T1000 (cell line): ENCODE measurements at regions not wholly inside any gene's neighbourhood (a gene's known extent, or its start where the extent isn't known, plus 50 kb on each side); places are given as distances from the start of the nearest gene placed in this dataset.
"Not testable (repeated sequence)": the region's sequence is repeated elsewhere in the genome, so short reads cannot be mapped to it uniquely, and the experiment has no call there.

Experiments used
- DNase-seq: peaks from one replicate; lab custom pipeline; 2025; ENCODE audit warnings: mixed read lengths; lab: John Stamatoyannopoulos, UW

DNA sequence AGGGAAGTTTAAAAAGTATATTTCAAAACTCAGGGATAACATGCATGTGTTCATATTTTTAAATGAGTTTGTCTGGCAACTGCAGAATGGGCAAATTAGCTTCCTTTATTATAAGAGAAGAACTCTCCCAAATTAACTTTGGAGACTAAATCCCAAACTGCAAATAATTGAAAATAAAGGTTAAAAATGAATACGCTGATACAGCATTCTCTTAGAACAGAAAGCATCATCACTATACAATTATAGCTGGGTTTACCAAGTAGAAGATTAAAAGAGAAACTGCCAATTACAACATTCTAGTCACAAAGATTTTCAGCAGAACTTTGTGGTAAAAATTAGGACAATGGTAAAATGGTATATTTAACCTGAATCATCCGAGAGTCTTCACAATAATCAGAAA is 73.3 kb downstream of the OLFM4 start:
- no peak for DNase-seq

GRCh38 chr13:53104136-53104535 is 75.5 kb downstream of the OLFM4 start:
- DNase-seq, result no peak

GRCh38 chr13:53105477-53105876 is 76.9 kb downstream of the OLFM4 start:
- DNase-seq, result no peak

- no peak for DNase-seq
Observed at GRCh38 chr13:53105890-53106289, 77.3 kb downstream of the OLFM4 start.

DNA sequence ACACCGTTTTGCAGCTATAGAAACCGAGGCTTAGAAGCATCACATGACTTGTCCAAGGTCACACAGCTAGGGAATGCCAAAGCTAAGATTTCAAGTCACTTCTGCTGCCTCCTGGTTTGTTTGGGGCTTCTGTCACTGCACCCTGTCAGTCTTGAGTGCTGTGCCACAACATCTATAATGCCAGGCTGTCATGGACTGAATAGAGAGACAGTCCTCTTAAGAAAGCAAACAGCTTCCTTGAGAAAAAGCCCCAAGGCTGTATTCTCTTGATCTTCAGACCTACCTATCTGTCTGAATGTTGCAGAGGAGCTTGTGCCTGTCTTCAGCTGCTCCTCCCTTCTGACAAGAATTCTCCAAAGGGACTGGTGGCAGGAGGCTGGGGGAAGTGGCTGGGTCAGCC is 81.6 kb downstream of the OLFM4 start:
- DNase-seq, result no peak

- no peak for DNase-seq
Observed at GRCh38 chr13:53110614-53111013, 82.0 kb downstream of the OLFM4 start.

DNA sequence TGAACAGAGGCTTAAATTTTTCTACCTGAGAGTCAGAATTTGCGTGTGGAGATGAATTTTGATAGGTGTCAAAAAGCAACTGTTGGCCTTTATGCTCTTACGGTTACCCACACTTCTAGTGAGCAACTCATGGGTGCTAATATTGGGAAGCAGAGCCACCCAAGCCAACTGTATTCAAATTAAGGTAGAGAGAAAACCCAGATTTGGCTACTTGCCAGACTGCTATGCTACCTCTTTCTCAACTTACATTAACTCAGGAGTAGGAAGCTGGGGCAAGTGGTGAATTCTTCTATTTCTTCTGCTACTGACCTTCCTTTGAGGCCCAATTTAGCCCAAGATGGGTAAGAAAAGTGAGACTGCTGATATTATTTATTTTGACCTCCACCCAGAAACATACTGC is 83.9 kb downstream of the OLFM4 start:
- DNase-seq, result no peak

DNA sequence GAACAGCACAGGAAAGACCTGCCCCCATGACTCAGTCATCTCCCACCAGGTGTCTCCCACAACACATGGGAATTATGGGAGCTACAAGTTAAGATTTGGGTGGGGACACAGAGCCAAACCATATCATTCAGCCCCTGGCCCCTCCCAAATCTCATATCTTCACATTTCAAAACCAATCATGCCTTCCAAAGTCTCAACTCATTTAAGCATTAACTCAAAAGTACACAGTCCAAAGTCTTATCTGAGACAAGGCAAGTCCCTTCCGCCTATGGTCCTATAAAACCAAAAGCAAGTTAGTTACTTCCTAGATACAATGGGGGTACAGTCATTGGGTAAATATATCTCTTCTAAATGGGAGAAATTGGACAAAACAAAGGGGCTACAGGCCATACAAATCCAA is 88.4 kb downstream of the OLFM4 start:
- DNase-seq, result not testable (repeated sequence)

DNA sequence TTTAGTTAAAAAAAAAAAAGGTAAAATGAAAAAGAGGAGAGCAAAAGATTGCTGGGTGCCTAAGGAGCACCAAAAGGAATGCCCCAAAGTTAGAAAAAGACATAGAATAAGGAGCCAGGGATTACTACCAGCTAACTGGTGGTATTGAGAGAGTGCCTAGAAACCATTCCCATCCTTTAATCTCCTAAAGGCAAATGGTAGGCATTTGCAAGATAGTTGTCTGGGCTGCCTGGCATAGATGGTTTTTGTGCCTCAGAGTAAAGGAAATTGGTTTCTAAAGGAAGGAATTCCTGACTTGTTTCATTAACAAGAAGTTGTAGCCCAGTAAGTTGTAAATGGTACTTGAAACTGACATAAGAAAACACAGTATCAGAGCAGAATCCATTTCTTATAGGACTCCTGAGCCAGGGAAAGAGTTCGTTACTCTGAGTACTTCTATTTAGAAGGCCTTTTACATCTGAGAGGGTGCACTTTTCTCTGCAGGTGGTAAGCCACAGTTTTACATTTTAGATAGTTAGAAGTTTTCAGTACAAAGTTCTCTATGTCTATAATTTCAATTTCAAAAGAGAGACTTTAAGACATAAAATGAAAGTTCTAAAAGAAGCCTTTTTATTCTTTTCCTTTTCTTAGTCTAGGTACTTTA is 92.6 kb downstream of the OLFM4 start:
- no peak for DNase-seq

DNA sequence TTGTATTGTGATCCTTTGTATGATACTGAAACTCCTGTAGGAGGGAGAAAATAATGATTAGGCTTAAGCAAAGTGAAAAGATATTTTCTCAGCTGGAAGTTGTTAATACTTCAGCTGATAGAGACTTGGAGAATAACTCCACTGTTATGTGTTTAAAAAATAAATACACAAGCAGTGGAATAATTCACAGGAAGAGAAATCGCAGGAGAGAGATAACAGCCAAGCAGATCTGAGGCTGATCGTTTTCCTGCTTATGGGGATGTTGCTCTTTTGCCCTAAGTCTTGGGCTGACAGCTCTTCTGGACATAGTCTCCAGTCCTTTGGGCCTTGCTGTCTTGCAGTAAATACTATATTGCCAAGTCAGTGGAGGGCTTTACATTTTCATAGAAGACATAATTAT is 93.3 kb downstream of the OLFM4 start:
- no peak for DNase-seq

GRCh38 chr13:53123536-53123935 is 94.9 kb downstream of the OLFM4 start:
- no peak for DNase-seq

GRCh38 chr13:53124623-53125022 is 96.0 kb downstream of the OLFM4 start:
- no peak for DNase-seq

DNA sequence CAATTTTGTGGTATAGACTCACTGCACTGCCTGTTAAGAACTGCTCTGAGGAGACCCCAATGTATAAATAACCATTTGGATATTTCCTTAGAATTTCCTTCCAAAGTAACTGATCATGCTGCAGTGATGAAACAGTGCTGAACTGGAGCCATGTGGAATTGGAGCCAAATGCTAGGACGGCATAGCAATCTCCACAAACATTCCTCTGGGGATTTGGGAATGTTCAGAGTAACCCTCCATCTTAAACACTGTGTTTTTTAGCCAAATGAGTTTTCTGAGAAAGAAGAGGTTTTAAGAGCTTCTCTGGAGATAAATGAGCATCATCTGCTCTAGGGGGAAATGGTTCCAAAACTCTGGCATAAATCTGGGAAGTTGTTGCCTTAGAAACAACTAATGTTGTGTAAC is 98.2 kb downstream of the OLFM4 start:
- DNase-seq, result no peak

DNA sequence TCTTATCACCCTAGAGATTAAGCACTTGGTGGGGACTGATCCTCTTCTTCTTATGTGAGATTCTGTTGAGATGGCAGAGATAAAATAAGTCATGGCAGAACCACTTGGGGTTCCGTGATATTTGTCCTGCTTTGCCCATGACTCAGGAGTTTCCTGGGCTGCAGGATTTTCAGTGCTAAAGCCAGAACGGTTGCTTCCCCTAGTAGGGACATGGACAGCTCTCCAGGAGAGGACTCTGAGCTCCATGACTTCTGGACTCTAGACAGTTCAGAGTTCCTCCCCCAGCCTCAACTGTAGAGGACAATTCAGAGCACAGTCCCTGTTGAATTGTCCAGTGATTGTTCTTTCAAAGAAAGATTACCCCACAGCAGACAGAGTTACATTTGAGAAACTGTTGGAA is 98.8 kb downstream of the OLFM4 start:
- no peak for DNase-seq

- no peak for DNase-seq
Observed at GRCh38 chr13:53129864-53130393, 101.3 kb downstream of the OLFM4 start.

GRCh38 chr13:53131361-53131760 is 102.7 kb downstream of the OLFM4 start:
- no peak for DNase-seq

DNA sequence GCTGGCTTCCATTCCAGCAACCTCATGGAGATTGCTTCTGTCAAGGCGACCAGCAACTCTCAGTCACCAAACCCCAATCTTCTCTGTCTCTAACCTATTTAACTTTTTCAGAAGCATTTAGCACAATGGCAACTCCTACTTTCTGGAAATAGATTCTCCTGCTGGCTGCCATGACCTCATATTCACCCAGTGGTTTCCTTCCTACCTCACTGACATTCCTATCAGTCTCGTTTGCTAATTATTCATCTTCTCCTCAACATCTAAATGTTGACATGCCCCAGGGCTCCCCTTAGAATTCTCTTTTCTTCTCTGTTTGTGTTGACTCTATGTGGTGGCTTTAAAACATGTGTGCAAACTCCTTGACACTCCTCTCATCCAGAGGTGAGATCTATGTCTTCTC is 106.7 kb downstream of the OLFM4 start:
- no peak for DNase-seq

DNA sequence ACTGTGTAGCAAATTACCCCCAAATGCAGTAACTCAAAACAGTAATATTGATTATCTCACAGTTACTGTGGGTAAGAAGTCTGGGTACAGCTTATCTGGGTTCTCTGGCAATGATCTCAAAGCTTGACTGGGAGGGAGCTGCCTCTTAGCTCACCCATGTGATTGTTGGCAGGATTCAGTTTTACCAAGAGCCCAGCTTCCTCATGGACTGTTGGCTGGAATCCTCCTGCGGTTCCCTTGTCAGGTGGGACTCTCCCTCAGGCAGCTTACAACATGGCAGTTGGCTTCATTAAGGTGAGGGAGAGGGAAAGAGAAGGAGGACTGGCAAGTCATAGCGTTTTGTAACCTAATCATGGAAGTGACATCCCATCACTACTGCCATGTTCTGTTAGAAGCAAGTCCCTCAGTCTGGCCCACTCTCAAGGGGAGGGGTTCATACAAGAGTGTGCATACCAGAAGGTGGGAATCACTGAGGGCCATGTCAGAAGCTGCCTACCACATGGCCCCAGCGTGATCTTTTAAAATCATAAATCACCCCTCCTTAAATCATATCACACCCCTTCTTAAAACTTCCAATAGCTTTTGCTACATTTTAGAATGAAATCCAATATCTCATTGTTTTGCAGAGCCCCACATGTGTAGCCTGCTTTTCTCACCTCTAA is 108.1 kb downstream of the OLFM4 start:
- no peak for DNase-seq

DNA sequence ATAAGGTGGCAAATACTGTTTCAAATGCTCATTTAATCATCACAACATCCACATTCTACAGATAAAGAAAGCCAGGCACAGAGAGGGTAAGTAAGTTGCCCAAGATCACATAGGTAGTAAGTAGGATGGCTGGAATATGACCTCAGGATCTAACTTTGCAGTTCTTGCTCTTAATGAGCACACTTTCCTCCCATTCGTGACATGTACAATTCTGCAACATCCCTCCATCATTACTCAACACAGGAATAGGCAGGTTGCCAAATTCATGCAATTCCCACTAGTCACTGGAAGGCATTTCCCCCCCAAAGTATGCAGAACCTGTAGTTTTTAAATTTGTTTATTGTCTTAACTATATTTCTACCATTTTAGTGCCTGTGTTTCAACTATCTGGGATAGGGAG is 109.2 kb downstream of the OLFM4 start:
- DNase-seq, result no peak

DNA sequence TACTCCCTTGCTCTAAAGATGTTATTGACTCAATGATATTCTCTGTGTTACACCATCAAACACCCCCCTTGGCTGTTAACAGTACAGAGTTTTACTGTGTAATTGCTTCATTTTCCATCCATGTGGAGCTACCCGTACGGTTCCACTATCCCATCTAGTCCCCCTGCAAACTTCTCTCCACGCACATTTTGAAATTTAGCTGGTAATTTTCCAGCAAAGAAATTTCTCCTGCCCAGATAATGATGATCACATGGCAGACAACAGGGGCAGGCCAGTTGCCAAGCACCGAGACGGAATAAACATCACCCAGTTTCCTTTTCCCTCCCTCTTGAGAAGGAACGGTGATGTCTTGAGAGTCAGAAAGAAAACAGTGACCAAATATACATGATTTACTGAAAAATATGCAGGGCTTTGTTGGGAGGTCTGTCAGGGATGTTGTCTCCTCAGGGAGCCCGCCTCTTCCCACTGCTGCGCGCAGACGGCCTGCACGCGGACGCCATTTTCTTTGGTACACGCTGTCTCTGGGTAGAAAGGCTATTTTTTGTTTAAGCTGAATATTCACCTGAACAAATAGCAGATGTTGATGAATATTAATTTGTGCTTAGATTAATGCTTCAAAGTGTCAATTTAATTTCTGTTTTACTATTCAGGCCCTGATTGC is 109.9 kb downstream of the OLFM4 start:
- DNase-seq, result no peak

DNA sequence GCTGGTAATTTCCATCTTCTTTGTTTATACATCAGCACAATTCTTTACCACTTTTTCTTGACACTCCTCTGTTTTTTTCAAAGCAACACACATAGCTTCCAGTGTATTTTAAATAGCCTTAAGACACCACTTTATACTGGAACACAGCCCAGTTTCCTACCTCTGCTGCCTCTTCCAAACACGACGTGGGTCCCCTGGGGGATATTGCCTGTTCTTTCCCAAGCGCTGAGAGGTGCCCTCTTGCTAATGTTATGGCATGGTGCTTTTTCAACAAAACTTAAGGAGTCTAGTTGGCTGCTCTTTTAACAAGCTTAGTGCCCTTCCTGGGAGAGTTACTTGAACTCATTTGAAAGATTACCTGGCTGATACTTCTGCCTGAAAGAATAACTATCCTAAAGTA is 112.7 kb downstream of the OLFM4 start:
- no peak for DNase-seq

DNA sequence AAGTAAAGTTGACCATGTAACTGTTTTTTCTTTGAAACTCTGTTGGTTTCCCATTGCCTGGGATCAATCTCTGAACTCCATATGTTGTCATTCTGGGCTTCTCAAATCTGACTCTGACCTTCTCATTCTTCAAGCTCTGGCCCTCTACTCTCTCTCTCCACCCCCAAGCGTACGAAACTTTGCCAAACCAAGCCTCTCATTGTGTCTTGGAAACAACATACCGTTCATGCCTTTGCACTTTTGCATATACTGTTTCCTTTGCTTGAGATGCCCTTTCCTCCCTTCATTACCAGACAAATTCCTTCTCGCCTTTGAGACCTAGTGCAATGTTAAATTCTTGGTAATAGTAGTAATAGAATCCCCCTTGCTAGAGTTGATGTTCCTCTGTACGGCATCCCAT is 113.7 kb downstream of the OLFM4 start:
- no peak for DNase-seq

DNA sequence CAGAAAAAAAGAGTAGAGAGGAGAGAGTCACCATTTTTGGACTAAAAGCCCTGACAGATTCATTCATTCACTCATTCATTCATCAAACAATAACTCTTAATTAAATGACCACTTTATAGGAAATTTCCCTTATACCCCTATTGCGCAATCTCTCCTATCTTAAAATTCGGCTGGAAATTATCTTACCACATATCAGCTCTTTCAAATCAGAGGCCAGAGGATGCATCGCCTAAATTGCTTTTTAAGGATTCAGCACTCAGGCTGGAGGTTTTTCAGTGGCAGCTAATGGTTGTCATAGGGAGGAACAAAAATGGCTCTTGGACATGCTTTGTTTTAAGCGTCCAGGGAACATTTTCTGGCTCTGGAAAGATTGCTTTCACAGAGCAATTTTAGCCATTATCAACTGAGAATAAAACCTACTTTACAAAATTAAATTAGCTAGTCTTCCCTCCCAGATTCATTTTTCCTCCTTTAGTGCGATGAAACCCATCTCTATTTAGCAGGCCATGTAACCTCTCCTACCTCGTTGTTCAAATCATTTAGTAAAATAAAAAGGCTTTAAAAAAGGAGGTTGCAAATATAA is 115.2 kb downstream of the OLFM4 start:
- DNase-seq, result no peak
